Lower leg skin (tissue), 4 donors: ENCODE measurements at regions not wholly inside any gene's neighbourhood (a gene's known extent, or its start where the extent isn't known, plus 50 kb on each side); places are given as distances from the start of the nearest gene placed in this dataset.

Experiments
- DNase-seq, 2 donors: peaks; one replicate each; pipeline ENCODE4 v3.0.0-alpha.2; 2019; ENCODE audit warnings: low spot score in 2 of 2
- H3K4me3 ChIP-seq: fragments of 200-600 bp; sonication (generic); 2 replicates; pipeline ENCODE4 v1.5.1; 2017; ENCODE audit warnings: mild to moderate bottlenecking, low read depth; ENCODE audit not compliant: poor library complexity, severe bottlenecking
- CTCF ChIP-seq, 3 donors: fragments of 450-650 bp; IDR thresholded peaks; one replicate each; pipeline ENCODE4 v1.5.1; 2016; ENCODE audit warnings: antibody characterized with exemption in 3 of 3, mild to moderate bottlenecking in 3 of 3, moderate library complexity in 2 of 3
- POLR2A ChIP-seq, 2 donors: fragments of 450-650 bp; IDR thresholded peaks; one replicate each; pipeline ENCODE4 v1.6.1; 2016 to 2017; ENCODE audit warnings: antibody characterized with exemption in 2 of 2, mild to moderate bottlenecking in 1 of 2, moderate library complexity in 1 of 2
- WGBS, 2 donors: methylation state at CpG; one replicate each; pipeline ENCODE4 v1.1.5; 2018; 5-methylcytosine and 5-hydroxymethylcytosine counted together
- intact Hi-C: fragments of 100-400 bp; cut with DNase I; formaldehyde crosslinking; loops from one replicate; pipeline ENCODE4 v1.15.0; 2023; ENCODE audit warnings: low total_unique reads

- no peak overlapping the region for H3K4me3 ChIP-seq
- DNase-seq: peak in 1 of 2 donors; percentile 25
- intact Hi-C loops: no loop called here
- TF ChIP-seq CTCF (IDR thresholded peaks at IDR 0.05): no peak
- TF ChIP-seq POLR2A (IDR thresholded peaks at IDR 0.05): no peak
- 89 to 91% methylated on average over 15 of the region's 15 CpGs for WGBS, 2 donors
Measured at GRCh38 chr16:79355600-79356358, 244.8 kb downstream of the MAF start.

GRCh38 chr16:79351927-79352326 is 248.6 kb downstream of the MAF start:
- WGBS, 2 donors: 53 to 57% methylated on average over 7 of the region's 7 CpGs
- intact Hi-C loops: no loop called here
- no peak overlapping the region for H3K4me3 ChIP-seq
- no peak for DNase-seq
- TF ChIP-seq CTCF (IDR thresholded peaks at IDR 0.05) (no peak), POLR2A (IDR thresholded peaks at IDR 0.05) (no peak)

- no peak overlapping the region for H3K4me3 ChIP-seq
- TF ChIP-seq POLR2A (IDR thresholded peaks at IDR 0.05) (no peak), CTCF (IDR thresholded peaks at IDR 0.05) (no peak)
- DNase-seq: peak in 1 of 2 donors; percentile 9
- 95 to 97% methylated on average over 3 of the region's 3 CpGs for WGBS, 2 donors
- intact Hi-C loops: no loop called here
Measured at GRCh38 chr16:79349803-79350202, 250.7 kb downstream of the MAF start.

- TF ChIP-seq POLR2A (IDR thresholded peaks at IDR 0.05) (no peak), CTCF (IDR thresholded peaks at IDR 0.05) (no peak)
- WGBS, 2 donors: 93 to 94% methylated on average over 11 of the region's 11 CpGs
- DNase-seq: peak in 1 of 2 donors; percentile 36
- no peak overlapping the region for H3K4me3 ChIP-seq
- intact Hi-C loops: no loop called here
Measured at GRCh38 chr16:79348521-79349306, 251.8 kb downstream of the MAF start.

- peak in 1 of 2 donors; percentile 69 for DNase-seq
- no peak for TF ChIP-seq CTCF (IDR thresholded peaks at IDR 0.05)
- no peak for TF ChIP-seq POLR2A (IDR thresholded peaks at IDR 0.05)
- 79 to 89% methylated on average over 19 of the region's 19 CpGs for WGBS, 2 donors
- intact Hi-C loops: no loop called here
- H3K4me3 ChIP-seq: no peak overlapping the region
Measured at GRCh38 chr16:79347277-79347676, 253.3 kb downstream of the MAF start.
